K562 (cell line): ENCODE measurements at regions not wholly inside any gene's neighbourhood (a gene's known extent, or its start where the extent isn't known, plus 50 kb on each side); places are given as distances from the start of the nearest gene placed in this dataset.

ENCODE experiments used
- CTCF ChIP-seq, 3 experiments: IDR thresholded peaks in 2 of 3; conservative IDR thresholded peaks in 1 of 3; 2 replicates each; pipeline ENCODE4 v1.5.1; 2011 to 2012; ENCODE audit warnings: low read length in 3 of 3, mild to moderate bottlenecking in 3 of 3, control low read depth in 2 of 3, improper control_type of control experiment in 1 of 3, inconsistent platforms in 1 of 3, low read depth in 1 of 3, mixed read lengths in 1 of 3, moderate library complexity in 1 of 3; ENCODE audit not compliant: insufficient read depth in 2 of 3
- JUND ChIP-seq, 2 experiments: IDR thresholded peaks; 2 replicates in 1 of 2; 3 replicates in 1 of 2; pipeline ENCODE4 v1.6.1; 2011; ENCODE audit warnings: borderline replicate concordance in 2 of 2, low read depth in 2 of 2, low read length in 2 of 2, improper control_type of control experiment in 1 of 2, missing biosample characterization in 1 of 2, missing genetic modification characterization in 1 of 2, missing genetic modification reagents in 1 of 2
- MIER1 ChIP-seq: fragments of 450-650 bp; IDR thresholded peaks from 2 replicates; pipeline ENCODE4 v1.6.1; 2016; ENCODE audit warnings: antibody characterized with exemption, mild to moderate bottlenecking, low read depth
- RCOR1 ChIP-seq, 2 experiments: IDR thresholded peaks; 2 replicates each; pipeline ENCODE4 v1.6.1; 2012; ENCODE audit warnings: low read depth in 2 of 2, low read length in 2 of 2, borderline replicate concordance in 1 of 2, improper control_type of control experiment in 1 of 2
- ZFP36 ChIP-seq: fragments of 150-350 bp; IDR thresholded peaks from 2 replicates; pipeline ENCODE4 v1.6.1; 2018; ENCODE audit warnings: low read length, low read depth; ENCODE audit not compliant: partially characterized antibody
- ZNF316 ChIP-seq: fragments of 450-650 bp; IDR thresholded peaks from 2 replicates; pipeline ENCODE4 v1.6.1; 2016
- TF ChIP-seq, protein P1 (sequence below): sonication (generic); formaldehyde crosslinking; IDR thresholded peaks from 2 replicates; pipeline ENCODE4 v1.8.1; 2023; ENCODE audit warnings: mild to moderate bottlenecking, missing genetic modification reagents, moderate library complexity
- TF ChIP-seq, protein P2 (sequence below): sonication (generic); formaldehyde crosslinking; IDR thresholded peaks from 2 replicates; pipeline ENCODE4 v1.9.0; 2022; ENCODE audit warnings: mild to moderate bottlenecking, missing genetic modification reagents

- TF ChIP-seq ZNF316 (no peak), CTCF (IDR thresholded peaks at IDR 0.05 in 2 of 3, conservative IDR thresholded peaks at IDR 0.05 in 1 of 3; ENCODE audit: insufficient read depth in 2 of 3, low read depth in 1 of 3, low read length in 3 of 3) (no peak), MIER1 (no peak), JUND (IDR thresholded peaks at IDR 0.05; ENCODE audit: borderline replicate concordance, low read depth, low read length) (no peak), JUND (tag; IDR thresholded peaks at IDR 0.05; ENCODE audit: borderline replicate concordance, low read depth, low read length) (no peak), RCOR1 (IDR thresholded peaks at IDR 0.05; ENCODE audit: borderline replicate concordance in 1 of 2, low read depth in 2 of 2, low read length in 2 of 2) (no peak), ZFP36 (no peak)
- TF ChIP-seq, protein P1, sequence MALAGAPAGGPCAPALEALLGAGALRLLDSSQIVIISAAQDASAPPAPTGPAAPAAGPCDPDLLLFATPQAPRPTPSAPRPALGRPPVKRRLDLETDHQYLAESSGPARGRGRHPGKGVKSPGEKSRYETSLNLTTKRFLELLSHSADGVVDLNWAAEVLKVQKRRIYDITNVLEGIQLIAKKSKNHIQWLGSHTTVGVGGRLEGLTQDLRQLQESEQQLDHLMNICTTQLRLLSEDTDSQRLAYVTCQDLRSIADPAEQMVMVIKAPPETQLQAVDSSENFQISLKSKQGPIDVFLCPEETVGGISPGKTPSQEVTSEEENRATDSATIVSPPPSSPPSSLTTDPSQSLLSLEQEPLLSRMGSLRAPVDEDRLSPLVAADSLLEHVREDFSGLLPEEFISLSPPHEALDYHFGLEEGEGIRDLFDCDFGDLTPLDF (CRISPR knock-in tag) = no peak
- TF ChIP-seq, protein P2, sequence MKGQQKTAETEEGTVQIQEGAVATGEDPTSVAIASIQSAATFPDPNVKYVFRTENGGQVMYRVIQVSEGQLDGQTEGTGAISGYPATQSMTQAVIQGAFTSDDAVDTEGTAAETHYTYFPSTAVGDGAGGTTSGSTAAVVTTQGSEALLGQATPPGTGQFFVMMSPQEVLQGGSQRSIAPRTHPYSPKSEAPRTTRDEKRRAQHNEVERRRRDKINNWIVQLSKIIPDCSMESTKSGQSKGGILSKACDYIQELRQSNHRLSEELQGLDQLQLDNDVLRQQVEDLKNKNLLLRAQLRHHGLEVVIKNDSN (CRISPR knock-in tag) = no peak
Measured at GRCh38 chr3:153410517-153410916, 248.5 kb downstream of the RAP2B start.
